ENCODE measurements at regions not wholly inside any gene's neighbourhood (a gene's known extent, or its start where the extent isn't known, plus 50 kb on each side); places are given as distances from the start of the nearest gene placed in this dataset.

DNA sequence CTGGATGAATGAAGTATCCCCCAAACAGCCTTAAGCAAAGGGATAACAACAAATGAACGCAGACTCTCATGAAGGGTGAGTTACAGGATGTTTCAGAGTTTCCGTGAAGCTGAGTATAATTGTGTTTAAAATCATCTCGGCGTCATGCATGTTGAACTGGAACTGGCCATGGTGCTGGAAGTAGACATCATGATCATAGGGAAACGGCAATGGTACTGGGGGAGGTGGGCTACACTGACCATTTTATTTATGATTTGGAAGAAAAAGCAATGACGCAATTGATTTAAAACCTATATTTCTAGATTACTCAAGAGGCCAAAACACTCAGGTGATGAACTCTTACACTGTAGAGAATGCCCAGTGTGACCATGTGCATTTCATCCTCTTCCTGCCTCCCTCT is 387.9 kb upstream of the MYT1L start:
- intact Hi-C loops (cut with DNase I; ENCODE audit: low total_unique reads), result no loop called here
- WGBS, 2 donors, result 29 to 30% methylated on average over 6 of the region's 6 CpGs

DNA sequence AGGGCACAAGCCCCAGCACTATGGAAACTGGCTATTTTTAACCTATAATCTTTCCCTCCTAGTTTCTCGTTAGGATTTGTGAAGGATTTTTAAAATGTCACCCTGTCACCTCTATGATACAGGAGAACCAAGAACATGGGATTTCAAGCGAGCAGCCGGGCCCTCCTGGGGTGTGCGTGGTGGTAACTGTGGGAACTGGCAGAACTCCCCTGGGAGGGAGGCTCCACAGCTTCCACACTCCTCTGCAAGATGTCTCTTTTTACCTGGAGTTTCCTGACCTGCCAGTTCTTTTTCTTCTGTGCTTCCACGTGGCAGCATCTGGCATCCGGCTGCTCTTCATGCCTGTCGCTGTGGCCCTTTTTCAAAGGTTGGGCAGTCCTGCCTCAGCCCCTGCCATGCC is 386.3 kb upstream of the MYT1L start:
- WGBS, 2 donors, result 66 to 71% methylated on average over 7 of the region's 7 CpGs
- TF ChIP-seq, protein P1, sequence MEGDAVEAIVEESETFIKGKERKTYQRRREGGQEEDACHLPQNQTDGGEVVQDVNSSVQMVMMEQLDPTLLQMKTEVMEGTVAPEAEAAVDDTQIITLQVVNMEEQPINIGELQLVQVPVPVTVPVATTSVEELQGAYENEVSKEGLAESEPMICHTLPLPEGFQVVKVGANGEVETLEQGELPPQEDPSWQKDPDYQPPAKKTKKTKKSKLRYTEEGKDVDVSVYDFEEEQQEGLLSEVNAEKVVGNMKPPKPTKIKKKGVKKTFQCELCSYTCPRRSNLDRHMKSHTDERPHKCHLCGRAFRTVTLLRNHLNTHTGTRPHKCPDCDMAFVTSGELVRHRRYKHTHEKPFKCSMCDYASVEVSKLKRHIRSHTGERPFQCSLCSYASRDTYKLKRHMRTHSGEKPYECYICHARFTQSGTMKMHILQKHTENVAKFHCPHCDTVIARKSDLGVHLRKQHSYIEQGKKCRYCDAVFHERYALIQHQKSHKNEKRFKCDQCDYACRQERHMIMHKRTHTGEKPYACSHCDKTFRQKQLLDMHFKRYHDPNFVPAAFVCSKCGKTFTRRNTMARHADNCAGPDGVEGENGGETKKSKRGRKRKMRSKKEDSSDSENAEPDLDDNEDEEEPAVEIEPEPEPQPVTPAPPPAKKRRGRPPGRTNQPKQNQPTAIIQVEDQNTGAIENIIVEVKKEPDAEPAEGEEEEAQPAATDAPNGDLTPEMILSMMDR (IDR thresholded peaks at IDR 0.05), result no peak
- no peak for TF ChIP-seq POLR2A (IDR thresholded peaks at IDR 0.05)
- H3K4me3 ChIP-seq (ENCODE audit: low read depth, poor library complexity, severe bottlenecking), result no peak overlapping the region
- intact Hi-C loops (cut with DNase I; ENCODE audit: low total_unique reads), result no loop called here
- no peak for DNase-seq (ENCODE audit: low spot score in 2 of 2)

More for the DNA sequence above, 387.9 kb upstream of the MYT1L start:
- DNase-seq (ENCODE audit: low spot score in 2 of 2), result no peak
- no peak overlapping the region for H3K4me3 ChIP-seq (ENCODE audit: low read depth, poor library complexity, severe bottlenecking)
- TF ChIP-seq, protein P1 (IDR thresholded peaks at IDR 0.05), result no peak
- no peak for TF ChIP-seq POLR2A (IDR thresholded peaks at IDR 0.05)

DNA sequence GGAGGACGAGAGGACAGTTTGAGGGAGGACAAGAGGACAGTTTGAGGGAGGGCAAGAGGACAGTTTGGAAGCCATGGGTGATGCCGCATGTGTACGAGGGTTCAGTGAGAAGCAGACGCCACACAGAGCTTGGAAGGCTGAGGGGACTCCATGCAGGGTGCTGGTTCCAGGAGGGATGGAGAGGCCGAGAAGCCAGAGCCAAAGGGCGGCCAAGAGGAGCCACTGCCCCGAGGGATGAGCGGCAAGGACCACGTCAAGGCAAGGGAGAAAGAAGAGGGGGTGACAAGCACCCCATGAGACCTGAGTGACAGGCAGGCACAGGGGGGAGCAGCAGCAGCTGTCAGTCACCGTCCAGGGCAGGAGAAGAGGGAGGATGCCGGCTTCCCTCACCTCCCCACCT is 385.7 kb upstream of the MYT1L start:
- no peak for DNase-seq (ENCODE audit: low spot score in 2 of 2)
- TF ChIP-seq, protein P1 (IDR thresholded peaks at IDR 0.05), result no peak
- no peak for TF ChIP-seq POLR2A (IDR thresholded peaks at IDR 0.05)
- 73 to 83% methylated on average over 11 of the region's 11 CpGs for WGBS, 2 donors
- no peak overlapping the region for H3K4me3 ChIP-seq (ENCODE audit: low read depth, poor library complexity, severe bottlenecking)
- intact Hi-C loops (cut with DNase I; ENCODE audit: low total_unique reads), result no loop called here

DNA sequence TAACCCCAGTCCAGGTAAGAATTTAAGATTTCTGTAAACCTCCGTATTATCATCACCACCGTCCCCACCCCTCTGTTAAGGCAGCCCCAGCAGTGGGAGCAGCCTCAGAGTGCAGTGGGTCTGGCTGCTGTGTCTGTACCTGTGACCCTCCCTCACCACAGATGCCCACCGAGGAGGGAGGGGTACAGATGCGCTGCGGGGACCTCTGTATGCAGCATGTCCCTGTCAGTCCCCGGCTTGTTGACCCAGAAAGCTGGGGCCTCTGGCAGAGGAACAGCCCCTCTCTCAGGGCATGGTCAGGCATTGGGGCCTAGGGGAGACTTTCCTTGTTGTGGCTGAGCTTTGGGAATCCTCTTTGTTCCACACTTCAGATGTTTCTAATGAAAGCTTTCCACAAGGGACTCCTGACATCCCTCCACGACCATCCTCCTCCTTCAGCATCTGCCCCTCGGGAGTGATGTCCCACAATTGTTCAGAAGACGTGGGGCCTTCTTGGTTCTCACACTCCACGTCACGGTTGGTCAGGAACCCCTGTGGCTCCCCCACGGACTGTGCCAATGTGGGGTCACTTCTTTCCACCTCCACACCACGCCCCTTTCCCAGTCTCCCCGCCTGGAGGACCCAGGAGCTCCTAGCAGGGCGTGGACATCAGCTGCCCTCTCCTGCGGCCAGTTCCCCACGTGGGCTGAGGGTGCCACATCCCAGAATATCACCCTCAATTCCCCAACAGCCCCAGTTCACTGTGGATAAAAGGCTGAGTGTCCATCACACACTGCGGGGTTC is 384.2 kb upstream of the MYT1L start:
- TF ChIP-seq, protein P1 (IDR thresholded peaks at IDR 0.05), result no peak
- TF ChIP-seq POLR2A (IDR thresholded peaks at IDR 0.05), result no peak
- DNase-seq (ENCODE audit: low spot score in 2 of 2), result no peak
- intact Hi-C loops (cut with DNase I; ENCODE audit: low total_unique reads), result no loop called here
- H3K4me3 ChIP-seq (ENCODE audit: low read depth, poor library complexity, severe bottlenecking), result no peak overlapping the region
- 80 to 85% methylated on average over 18 of the region's 18 CpGs for WGBS, 2 donors

DNA sequence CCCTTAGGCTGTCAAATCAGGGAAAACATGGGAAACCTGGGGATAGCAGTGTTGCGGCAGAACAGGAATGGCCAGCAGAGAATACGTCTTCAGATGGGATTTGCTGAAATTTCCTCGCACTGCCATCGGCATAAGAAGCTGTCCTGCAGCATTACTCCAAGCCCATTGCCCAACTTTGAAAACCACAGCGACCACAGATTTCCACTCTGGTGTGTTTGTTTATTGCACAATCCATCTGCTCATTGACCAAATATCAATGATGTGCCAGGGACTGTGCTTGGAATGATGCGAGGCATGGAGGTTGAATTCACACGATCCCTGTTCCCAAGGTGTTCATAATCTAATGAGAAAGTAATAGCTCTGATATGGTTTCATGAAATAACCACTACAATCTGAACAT is 383.3 kb upstream of the MYT1L start:
- no peak for TF ChIP-seq POLR2A (IDR thresholded peaks at IDR 0.05)
- TF ChIP-seq, protein P1 (IDR thresholded peaks at IDR 0.05), result no peak
- intact Hi-C loops (cut with DNase I; ENCODE audit: low total_unique reads), result no loop called here
- no peak for DNase-seq (ENCODE audit: low spot score in 2 of 2)
- no peak overlapping the region for H3K4me3 ChIP-seq (ENCODE audit: low read depth, poor library complexity, severe bottlenecking)
- 79 to 87% methylated on average over 7 of the region's 7 CpGs for WGBS, 2 donors

DNA sequence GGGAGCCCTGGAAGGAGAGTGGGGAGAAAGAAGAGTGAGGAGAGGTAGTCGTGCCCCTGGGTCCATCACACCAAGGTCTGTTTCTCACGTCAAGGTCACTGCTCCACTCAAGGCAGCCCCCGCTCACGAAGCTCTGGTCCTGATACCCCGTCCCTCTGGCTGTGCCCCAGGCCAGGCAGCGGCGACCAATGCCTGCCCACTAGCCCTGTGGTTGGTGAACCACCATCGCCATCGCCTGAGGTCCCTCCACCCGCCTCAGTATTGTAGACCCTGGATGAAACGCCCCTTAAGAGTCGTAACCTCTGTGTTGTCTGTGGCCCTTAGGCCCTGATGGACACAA is 378.3 kb upstream of the MYT1L start:
- no peak overlapping the region for H3K4me3 ChIP-seq (ENCODE audit: low read depth, poor library complexity, severe bottlenecking)
- intact Hi-C loops (cut with DNase I; ENCODE audit: low total_unique reads), result no loop called here
- WGBS, 2 donors, result 94% methylated on average over 11 to 12 of the region's 12 CpGs
- no peak for DNase-seq (ENCODE audit: low spot score in 2 of 2)
- TF ChIP-seq, protein P1 (IDR thresholded peaks at IDR 0.05), result no peak
- no peak for TF ChIP-seq POLR2A (IDR thresholded peaks at IDR 0.05)

Measured in lower leg skin (tissue), 4 donors.